SK-N-SH (cell line): ENCODE measurements at regions not wholly inside any gene's neighbourhood (a gene's known extent, or its start where the extent isn't known, plus 50 kb on each side); places are given as distances from the start of the nearest gene placed in this dataset.

Experiments used
- CTCF ChIA-PET: fragments of 300-600, 350-600 bp; formaldehyde crosslinking; extraction: SDS; loops from one replicate; lab custom pipeline; 2021; lab: Yijun Ruan, JAX
- POLR2A ChIA-PET: fragments of 350-600 bp; sonication (Branson Sonifier 250); formaldehyde crosslinking; extraction: SDS; loops from one replicate; lab custom pipeline; 2020; ENCODE audit warnings: antibody characterized with exemption, inconsistent platforms; lab: Yijun Ruan, JAX
- DNase-seq: peaks from one replicate; pipeline ENCODE4 v3.0.0; 2012
- H2AFZ ChIP-seq: fragments of 200-600 bp; sonication (generic); 2 replicates; pipeline ENCODE4 v1.8.1; 2016; ENCODE audit warnings: antibody characterized with exemption, mild to moderate bottlenecking, low read depth
- H3F3A ChIP-seq: fragments of 200-600 bp; sonication (generic); replicated peaks from 2 replicates; pipeline ENCODE3; 2016; ENCODE audit warnings: antibody characterized with exemption, mild to moderate bottlenecking; ENCODE audit not compliant: insufficient read depth
- H3K27ac ChIP-seq, 2 experiments: fragments of 200-500 bp in 1 of 2; fragments of 200-600 bp in 1 of 2; sonication (Bioruptor generic) in 1 of 2; sonication (generic), shearing (Covaris generic) in 1 of 2; 2 replicates each; pipeline versions ENCODE4 v1.5.1 to v1.6.1; 2014 to 2016; ENCODE audit warnings: low read depth in 2 of 2, inconsistent platforms in 1 of 2, low read length in 1 of 2, mild to moderate bottlenecking in 1 of 2, mixed read lengths in 1 of 2
- H3K27me3 ChIP-seq: fragments of 200-600 bp; sonication (generic), shearing (Covaris generic); 2 replicates; pipeline ENCODE4 v1.6.1; 2016; ENCODE audit warnings: mixed run types; ENCODE audit not compliant: insufficient read depth
- H3K36me3 ChIP-seq, 2 experiments: fragments of 200-500 bp in 1 of 2; fragments of 200-600 bp in 1 of 2; sonication (Bioruptor generic) in 1 of 2; sonication (generic) in 1 of 2; replicated peaks in 1 of 2; 2 replicates each; pipeline versions ENCODE3 to v1.5.1; 2014 to 2016; ENCODE audit warnings: low read length in 1 of 2, mild to moderate bottlenecking in 1 of 2; ENCODE audit not compliant: insufficient read depth in 2 of 2, control insufficient read depth in 1 of 2
- H3K4me1 ChIP-seq, 2 experiments: fragments of 200-500 bp in 1 of 2; fragments of 200-600 bp in 1 of 2; sonication (Bioruptor generic) in 1 of 2; sonication (generic), shearing (Covaris generic) in 1 of 2; 2 replicates each; pipeline versions ENCODE4 v1.5.1 to v1.6.1; 2014 to 2016; ENCODE audit warnings: low read depth in 1 of 2, low read length in 1 of 2, mixed run types in 1 of 2; ENCODE audit not compliant: insufficient read depth in 2 of 2, control insufficient read depth in 1 of 2
- H3K4me2 ChIP-seq: fragments of 200-600 bp; sonication (generic), shearing (Covaris generic); 2 replicates; pipeline ENCODE4 v1.6.1; 2017; ENCODE audit warnings: mixed run types
- H3K4me3 ChIP-seq, 2 experiments: fragments of 200-500 bp in 1 of 2; fragments of 200-600 bp in 1 of 2; sonication (Bioruptor generic) in 1 of 2; sonication (generic), shearing (Covaris generic) in 1 of 2; 2 replicates each; pipeline versions ENCODE4 v1.5.1 to v1.8.1; 2014 to 2016; ENCODE audit warnings: low read depth in 2 of 2, inconsistent platforms in 1 of 2, low read length in 1 of 2, mild to moderate bottlenecking in 1 of 2, mixed read lengths in 1 of 2, moderate library complexity in 1 of 2
- H3K79me2 ChIP-seq: fragments of 200-600 bp; sonication (generic); 2 replicates; pipeline ENCODE4 v1.8.1; 2017; ENCODE audit warnings: mild to moderate bottlenecking; ENCODE audit not compliant: insufficient read depth
- H3K9ac ChIP-seq: fragments of 200-600 bp; sonication (generic); 2 replicates; pipeline ENCODE4 v1.6.1; 2017; ENCODE audit warnings: mixed run types
- H3K9me2 ChIP-seq: fragments of 200-600 bp; sonication (generic); 2 replicates; pipeline ENCODE4 v1.6.1; 2017; ENCODE audit warnings: mixed run types
- H3K9me3 ChIP-seq: fragments of 200-600 bp; sonication (generic); 2 replicates; pipeline ENCODE4 v1.6.1; 2017; ENCODE audit warnings: mixed run types, mild to moderate bottlenecking, moderate library complexity
- H4K20me1 ChIP-seq: fragments of 200-600 bp; sonication (generic); 2 replicates; pipeline ENCODE4 v1.6.1; 2017; ENCODE audit warnings: mild to moderate bottlenecking, mixed run types; ENCODE audit not compliant: insufficient read depth
- CTCF ChIP-seq: fragments of 200-600 bp; sonication (generic); IDR thresholded peaks from 2 replicates; pipeline ENCODE4 v1.6.1; 2017; ENCODE audit warnings: antibody characterized with exemption, mild to moderate bottlenecking, moderate library complexity
- EZH2phosphoT487 ChIP-seq: fragments of 200-600 bp; sonication (generic); IDR thresholded peaks from 2 replicates; pipeline ENCODE4 v1.6.1; 2017; ENCODE audit warnings: low read depth, mixed run types, mild to moderate bottlenecking, antibody characterized with exemption, moderate library complexity, borderline replicate concordance
- FOXJ3 ChIP-seq: sonication (generic); formaldehyde crosslinking; IDR thresholded peaks from 2 replicates; pipeline ENCODE4 v1.5.1; 2020; ENCODE audit warnings: mild to moderate bottlenecking, missing genetic modification reagents
- FOXM1 ChIP-seq: IDR thresholded peaks from 2 replicates; pipeline ENCODE4 v1.4.0; 2012; ENCODE audit warnings: low read depth, mild to moderate bottlenecking
- GABPA ChIP-seq: IDR thresholded peaks from 2 replicates; pipeline ENCODE4 v1.4.0; 2012; ENCODE audit warnings: low read depth, mild to moderate bottlenecking
- GATA2 ChIP-seq: sonication (generic); formaldehyde crosslinking; IDR thresholded peaks from 2 replicates; pipeline ENCODE4 v1.5.0; 2020; ENCODE audit warnings: mild to moderate bottlenecking, missing genetic modification reagents
- IRF3 ChIP-seq: fragments of 150-350 bp; IDR thresholded peaks from 2 replicates; pipeline ENCODE4 v1.6.1; 2016; ENCODE audit warnings: mild to moderate bottlenecking, low read depth, low read length
- MXI1 ChIP-seq: IDR thresholded peaks from 2 replicates; pipeline ENCODE4 v1.6.1; 2012; ENCODE audit warnings: mild to moderate bottlenecking, low read depth, low read length, improper control_type of control experiment
- NRF1 ChIP-seq: IDR thresholded peaks from 2 replicates; pipeline ENCODE4 v1.6.1; 2012; ENCODE audit warnings: low read depth, mild to moderate bottlenecking, low read length
- PBX3 ChIP-seq: IDR thresholded peaks from 2 replicates; pipeline ENCODE4; 2012
- RCOR1 ChIP-seq: fragments of 150-350 bp; IDR thresholded peaks from 2 replicates; pipeline ENCODE4 v1.6.1; 2017; ENCODE audit warnings: antibody characterized with exemption, low read length
- TAF1 ChIP-seq: IDR thresholded peaks from 2 replicates; pipeline ENCODE4 v1.6.1; 2012; ENCODE audit warnings: low read depth, mild to moderate bottlenecking, low read length, moderate library complexity, borderline replicate concordance
- ZBTB33 ChIP-seq: IDR thresholded peaks from 2 replicates; pipeline ENCODE4 v1.4.0; 2012; ENCODE audit warnings: low read depth, borderline replicate concordance
- WGBS: methylation state at CpG from one replicate; pipeline ENCODE4 v1.1.6; 2017; ENCODE audit warnings: low lambda C conversion rate; 5-methylcytosine and 5-hydroxymethylcytosine counted together

GRCh38 chr2:228268756-228269155 is 87.3 kb upstream of the SPHKAP start:
- H3K9ac ChIP-seq, result no peak overlapping the region
- WGBS, result 8% methylated on average over 1 of the region's 1 CpG
- CTCF ChIA-PET, result no interaction called here

GRCh38 chr2:228268301-228268700 is 86.8 kb upstream of the SPHKAP start:
- Histone ChIP-seq H3K36me3 (no peaks in the 10 kb centered on the region), H3K9ac (no peak overlapping the region), H3K4me3 (no peak overlapping the region), H4K20me1 (no peaks in the 10 kb centered on the region), H3K27me3 (no peaks in the 10 kb centered on the region), H3K9me3 (no peaks in the 10 kb centered on the region), H3K9me2 (no peaks in the 10 kb centered on the region), H3K79me2 (no peaks in the 10 kb centered on the region), H3K27ac (no peak overlapping the region), H3K4me2 (no peak overlapping the region), H3F3A (no peaks in the 10 kb centered on the region), H3K4me1 (no peaks in the 10 kb centered on the region), H2AFZ (no peak overlapping the region)
- ChIA-PET CTCF (interaction anchor here (1.2 kb wide), 1 partner anchor 12 kb away, joined by 3 read pairs; no protein-coding TSS in a partner anchor), POLR2A (no interaction called here)
- DNase-seq, result no peak
- WGBS, result 12% methylated on average over 2 of the region's 2 CpGs
- TF ChIP-seq IRF3 (no peak), NRF1 (no peak), CTCF (no peak), ZBTB33 (no peak), PBX3 (no peak), RCOR1 (no peak), EZH2phosphoT487 (no peak), MXI1 (no peak), GATA2 (CRISPR knock-in tag) (no peak), FOXJ3 (CRISPR knock-in tag) (no peak), GABPA (no peak)

More at GRCh38 chr2:228268756-228269155, 87.3 kb upstream of the SPHKAP start:
- H3K27me3 ChIP-seq, result no peaks in the 10 kb centered on the region
- H3K4me2 ChIP-seq, result no peak overlapping the region
- H3K9me2 ChIP-seq, result no peaks in the 10 kb centered on the region
- no peaks in the 10 kb centered on the region for H3K9me3 ChIP-seq
- no peak overlapping the region for H3K27ac ChIP-seq
- H3F3A ChIP-seq, result no peaks in the 10 kb centered on the region
- H3K4me3 ChIP-seq, result no peak overlapping the region
- no peaks in the 10 kb centered on the region for H3K36me3 ChIP-seq
- TF ChIP-seq FOXM1 (no peak), TAF1 (no peak), ZBTB33 (no peak), IRF3 (no peak), FOXJ3 (CRISPR knock-in tag) (no peak)
- no peak overlapping the region for H2AFZ ChIP-seq
- no peak for DNase-seq
- H3K79me2 ChIP-seq, result no peaks in the 10 kb centered on the region
- H3K4me1 ChIP-seq, result no peaks in the 10 kb centered on the region
- H4K20me1 ChIP-seq, result no peaks in the 10 kb centered on the region
- POLR2A ChIA-PET, result no interaction called here
